Parathyroid adenoma (tissue), 2 donors: ENCODE measurements at regions not wholly inside any gene's neighbourhood (a gene's known extent, or its start where the extent isn't known, plus 50 kb on each side); places are given as distances from the start of the nearest gene placed in this dataset.

Experiments
- H2AFZ ChIP-seq: fragments of 300-600 bp; sonication (generic); one replicate; pipeline ENCODE4 v1.7.0; 2017; ENCODE audit warnings: antibody characterized with exemption, mild to moderate bottlenecking
- H3K27ac ChIP-seq: fragments of 300-600 bp; sonication (generic); one replicate; pipeline ENCODE4 v1.7.0; 2017
- H3K27me3 ChIP-seq: fragments of 300-600 bp; sonication (generic); one replicate; pipeline ENCODE4 v1.7.0; 2017; ENCODE audit warnings: low read length; ENCODE audit not compliant: control insufficient read depth, insufficient read depth
- H3K36me3 ChIP-seq: fragments of 300-600 bp; sonication (generic); one replicate; pipeline ENCODE4 v1.7.0; 2017; ENCODE audit warnings: low read length; ENCODE audit not compliant: control insufficient read depth, insufficient read depth
- H3K4me1 ChIP-seq: fragments of 300-600 bp; sonication (generic); one replicate; pipeline ENCODE4 v1.7.0; 2017; ENCODE audit warnings: control low read depth
- H3K4me2 ChIP-seq: fragments of 300-600 bp; sonication (generic); one replicate; pipeline ENCODE4 v1.7.0; 2017; ENCODE audit warnings: low read length
- H3K4me3 ChIP-seq: fragments of 300-600 bp; sonication (generic); one replicate; pipeline ENCODE4 v1.7.0; 2017; ENCODE audit warnings: low read depth, low read length
- H3K79me2 ChIP-seq: fragments of 300-600 bp; sonication (generic); one replicate; pipeline ENCODE4 v1.7.0; 2017; ENCODE audit warnings: control low read depth
- H3K9ac ChIP-seq: fragments of 300-600 bp; sonication (generic); one replicate; pipeline ENCODE4 v1.7.0; 2017; ENCODE audit warnings: mild to moderate bottlenecking
- H3K9me3 ChIP-seq: fragments of 300-600 bp; sonication (generic); one replicate; pipeline ENCODE4 v1.7.0; 2017; ENCODE audit warnings: low read length; ENCODE audit not compliant: control insufficient read depth
- TF ChIP-seq, protein P1 (sequence below): fragments of 300-600 bp; sonication (generic); IDR thresholded peaks from one replicate; pipeline ENCODE4 v1.7.0; 2017; ENCODE audit warnings: antibody characterized with exemption, mild to moderate bottlenecking
- donor health status: primary hyperparathyroidism.

DNA sequence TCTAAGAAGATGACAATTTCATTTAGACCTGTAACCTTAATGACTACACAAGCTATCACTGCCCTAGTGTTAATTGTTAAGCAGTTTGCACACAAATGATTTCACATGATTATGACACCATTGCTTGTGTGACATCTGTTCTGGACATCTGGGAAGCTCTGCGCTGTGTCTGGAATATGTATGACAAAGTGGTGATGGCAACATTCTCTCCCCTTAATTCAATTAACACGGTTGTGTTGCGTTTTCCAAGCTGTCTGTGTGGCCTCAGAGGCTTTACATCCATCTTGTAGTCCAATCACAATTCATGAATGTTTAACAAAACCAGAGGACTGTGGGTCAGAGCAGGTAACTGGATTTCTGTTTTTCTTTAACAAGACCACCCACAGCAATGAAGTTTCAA lies 204.4 kb downstream of the COG6 start:
- Histone ChIP-seq H3K9ac (no peak overlapping the region), H3K4me3 (no peak overlapping the region), H3K27me3 (no peaks in the 10 kb centered on the region), H3K4me2 (no peak overlapping the region), H3K36me3 (no peaks in the 10 kb centered on the region), H3K9me3 (no peaks in the 10 kb centered on the region), H3K27ac (no peak overlapping the region), H2AFZ (no peak overlapping the region), H3K79me2 (no peaks in the 10 kb centered on the region), H3K4me1 (no peaks in the 10 kb centered on the region)
- TF ChIP-seq, protein P1, sequence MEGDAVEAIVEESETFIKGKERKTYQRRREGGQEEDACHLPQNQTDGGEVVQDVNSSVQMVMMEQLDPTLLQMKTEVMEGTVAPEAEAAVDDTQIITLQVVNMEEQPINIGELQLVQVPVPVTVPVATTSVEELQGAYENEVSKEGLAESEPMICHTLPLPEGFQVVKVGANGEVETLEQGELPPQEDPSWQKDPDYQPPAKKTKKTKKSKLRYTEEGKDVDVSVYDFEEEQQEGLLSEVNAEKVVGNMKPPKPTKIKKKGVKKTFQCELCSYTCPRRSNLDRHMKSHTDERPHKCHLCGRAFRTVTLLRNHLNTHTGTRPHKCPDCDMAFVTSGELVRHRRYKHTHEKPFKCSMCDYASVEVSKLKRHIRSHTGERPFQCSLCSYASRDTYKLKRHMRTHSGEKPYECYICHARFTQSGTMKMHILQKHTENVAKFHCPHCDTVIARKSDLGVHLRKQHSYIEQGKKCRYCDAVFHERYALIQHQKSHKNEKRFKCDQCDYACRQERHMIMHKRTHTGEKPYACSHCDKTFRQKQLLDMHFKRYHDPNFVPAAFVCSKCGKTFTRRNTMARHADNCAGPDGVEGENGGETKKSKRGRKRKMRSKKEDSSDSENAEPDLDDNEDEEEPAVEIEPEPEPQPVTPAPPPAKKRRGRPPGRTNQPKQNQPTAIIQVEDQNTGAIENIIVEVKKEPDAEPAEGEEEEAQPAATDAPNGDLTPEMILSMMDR, result no peak

DNA sequence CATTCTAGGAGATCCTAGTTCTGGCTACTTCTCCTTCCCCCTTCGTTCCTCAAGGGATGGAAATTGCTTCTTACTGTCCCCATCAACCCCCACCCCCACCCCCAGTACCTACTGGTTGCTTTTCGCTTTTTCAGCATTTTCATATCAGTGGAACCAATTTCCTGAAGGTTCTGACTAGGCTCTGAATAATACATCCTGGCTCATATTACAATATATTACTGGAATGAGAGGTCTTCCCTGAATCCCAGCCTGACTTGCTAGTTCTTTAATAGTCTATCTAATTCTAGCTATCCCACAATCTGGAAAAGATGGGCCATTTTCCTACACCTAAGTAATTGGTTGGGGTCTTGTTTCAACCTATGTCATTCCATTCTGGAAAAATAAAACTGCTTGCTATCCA lies 207.4 kb downstream of the COG6 start:
- Histone ChIP-seq H3K79me2 (no peaks in the 10 kb centered on the region), H3K27me3 (no peaks in the 10 kb centered on the region), H3K9me3 (no peaks in the 10 kb centered on the region), H2AFZ (no peak overlapping the region), H3K4me1 (no peaks in the 10 kb centered on the region), H3K27ac (no peak overlapping the region), H3K36me3 (no peaks in the 10 kb centered on the region), H3K4me3 (no peak overlapping the region), H3K4me2 (no peak overlapping the region), H3K9ac (no peak overlapping the region)
- TF ChIP-seq, protein P1, result no peak

DNA sequence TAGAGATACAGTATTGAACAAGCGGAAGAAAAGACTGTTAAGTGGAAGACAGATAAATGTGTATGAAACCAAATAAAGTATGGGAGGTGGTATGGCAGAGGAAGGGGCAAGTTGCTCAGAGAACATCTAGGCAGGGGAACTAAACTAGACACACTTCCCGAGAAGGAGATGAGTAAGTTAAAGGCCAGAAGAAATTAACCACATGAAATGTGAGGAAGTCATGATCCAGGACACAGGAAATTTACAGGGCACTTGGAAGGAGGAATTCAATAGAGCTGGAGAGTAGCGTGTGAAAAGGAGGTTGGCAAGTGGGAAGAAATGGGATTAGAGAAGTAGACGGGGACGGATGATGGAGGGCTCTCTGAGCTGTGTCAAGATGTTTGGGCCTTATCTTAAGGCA lies 208.8 kb downstream of the COG6 start:
- TF ChIP-seq, protein P1, result no peak
- H3K79me2 ChIP-seq, result no peaks in the 10 kb centered on the region
- H3K9ac ChIP-seq, result no peak overlapping the region
- no peak overlapping the region for H2AFZ ChIP-seq
- H3K9me3 ChIP-seq, result no peaks in the 10 kb centered on the region
- H3K4me2 ChIP-seq, result no peak overlapping the region
- no peaks in the 10 kb centered on the region for H3K4me1 ChIP-seq
- no peaks in the 10 kb centered on the region for H3K27me3 ChIP-seq
- H3K27ac ChIP-seq, result no peak overlapping the region
- no peak overlapping the region for H3K4me3 ChIP-seq
- H3K36me3 ChIP-seq, result no peaks in the 10 kb centered on the region

DNA sequence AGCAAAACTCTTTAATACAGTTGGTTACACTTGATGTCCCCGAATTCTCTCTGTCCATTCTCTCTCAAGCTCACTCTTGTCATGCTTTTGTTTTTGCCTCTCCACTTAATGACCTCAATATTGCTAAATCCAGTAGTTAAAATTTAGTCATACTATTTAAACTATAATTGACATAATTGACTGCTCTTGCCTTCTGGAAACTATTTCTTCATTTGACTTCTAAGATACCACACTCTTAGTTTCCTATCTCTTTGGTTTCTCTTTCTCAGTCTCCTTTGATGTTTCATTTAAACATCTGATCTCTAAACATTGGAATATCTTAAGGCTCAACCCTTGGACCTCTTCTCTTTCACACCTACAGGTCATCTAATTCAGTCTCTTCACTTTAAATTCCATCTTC lies 211.3 kb downstream of the COG6 start:
- Histone ChIP-seq H3K4me1 (no peaks in the 10 kb centered on the region), H2AFZ (no peak overlapping the region), H3K9ac (no peak overlapping the region), H3K4me2 (no peak overlapping the region), H3K36me3 (no peaks in the 10 kb centered on the region), H3K4me3 (no peak overlapping the region), H3K27me3 (no peaks in the 10 kb centered on the region), H3K79me2 (no peaks in the 10 kb centered on the region), H3K9me3 (no peaks in the 10 kb centered on the region), H3K27ac (no peak overlapping the region)
- TF ChIP-seq, protein P1, result no peak

DNA sequence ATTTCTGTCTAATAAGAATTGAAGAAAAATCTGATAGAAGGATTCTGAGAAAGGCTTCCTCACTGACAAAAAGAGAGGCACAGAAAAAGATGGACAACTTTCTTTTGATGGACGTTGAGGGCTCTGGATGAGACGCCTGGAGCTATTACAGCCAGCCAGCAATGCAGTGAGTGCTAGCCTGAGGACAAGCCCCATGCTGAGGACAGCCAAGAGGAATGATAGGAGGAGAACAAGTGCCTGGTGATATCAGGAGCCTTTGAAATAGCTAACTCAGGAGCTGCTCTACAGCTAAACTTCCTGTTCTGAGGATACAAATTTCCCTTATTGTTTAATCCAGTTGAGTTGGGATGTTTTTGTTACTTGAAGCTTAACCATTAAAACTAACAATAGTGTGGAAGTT lies 212.3 kb downstream of the COG6 start:
- Histone ChIP-seq H2AFZ (no peak overlapping the region), H3K79me2 (no peaks in the 10 kb centered on the region), H3K4me1 (no peaks in the 10 kb centered on the region), H3K27me3 (no peaks in the 10 kb centered on the region), H3K4me2 (no peak overlapping the region), H3K9ac (no peak overlapping the region), H3K9me3 (no peaks in the 10 kb centered on the region), H3K4me3 (no peak overlapping the region), H3K36me3 (no peaks in the 10 kb centered on the region), H3K27ac (no peak overlapping the region)
- TF ChIP-seq, protein P1, result no peak
